SK-N-SH (cell line): ENCODE measurements at regions not wholly inside any gene's neighbourhood (a gene's known extent, or its start where the extent isn't known, plus 50 kb on each side); places are given as distances from the start of the nearest gene placed in this dataset.

Experiments used
- CTCF ChIA-PET: fragments of 300-600, 350-600 bp; formaldehyde crosslinking; extraction: SDS; loops from one replicate; lab custom pipeline; 2021; lab: Yijun Ruan, JAX
- POLR2A ChIA-PET: fragments of 350-600 bp; sonication (Branson Sonifier 250); formaldehyde crosslinking; extraction: SDS; loops from one replicate; lab custom pipeline; 2020; ENCODE audit warnings: antibody characterized with exemption, inconsistent platforms; lab: Yijun Ruan, JAX
- DNase-seq: peaks from one replicate; pipeline ENCODE4 v3.0.0; 2012
- H2AFZ ChIP-seq: fragments of 200-600 bp; sonication (generic); 2 replicates; pipeline ENCODE4 v1.8.1; 2016; ENCODE audit warnings: antibody characterized with exemption, mild to moderate bottlenecking, low read depth
- H3F3A ChIP-seq: fragments of 200-600 bp; sonication (generic); replicated peaks from 2 replicates; pipeline ENCODE3; 2016; ENCODE audit warnings: antibody characterized with exemption, mild to moderate bottlenecking; ENCODE audit not compliant: insufficient read depth
- H3K27ac ChIP-seq, 2 experiments: fragments of 200-500 bp in 1 of 2; fragments of 200-600 bp in 1 of 2; sonication (Bioruptor generic) in 1 of 2; sonication (generic), shearing (Covaris generic) in 1 of 2; 2 replicates each; pipeline versions ENCODE4 v1.5.1 to v1.6.1; 2014 to 2016; ENCODE audit warnings: low read depth in 2 of 2, inconsistent platforms in 1 of 2, low read length in 1 of 2, mild to moderate bottlenecking in 1 of 2, mixed read lengths in 1 of 2
- H3K27me3 ChIP-seq: fragments of 200-600 bp; sonication (generic), shearing (Covaris generic); 2 replicates; pipeline ENCODE4 v1.6.1; 2016; ENCODE audit warnings: mixed run types; ENCODE audit not compliant: insufficient read depth
- H3K36me3 ChIP-seq, 2 experiments: fragments of 200-500 bp in 1 of 2; fragments of 200-600 bp in 1 of 2; sonication (Bioruptor generic) in 1 of 2; sonication (generic) in 1 of 2; replicated peaks in 1 of 2; 2 replicates each; pipeline versions ENCODE3 to v1.5.1; 2014 to 2016; ENCODE audit warnings: low read length in 1 of 2, mild to moderate bottlenecking in 1 of 2; ENCODE audit not compliant: insufficient read depth in 2 of 2, control insufficient read depth in 1 of 2
- H3K4me1 ChIP-seq, 2 experiments: fragments of 200-500 bp in 1 of 2; fragments of 200-600 bp in 1 of 2; sonication (Bioruptor generic) in 1 of 2; sonication (generic), shearing (Covaris generic) in 1 of 2; 2 replicates each; pipeline versions ENCODE4 v1.5.1 to v1.6.1; 2014 to 2016; ENCODE audit warnings: low read depth in 1 of 2, low read length in 1 of 2, mixed run types in 1 of 2; ENCODE audit not compliant: insufficient read depth in 2 of 2, control insufficient read depth in 1 of 2
- H3K4me2 ChIP-seq: fragments of 200-600 bp; sonication (generic), shearing (Covaris generic); 2 replicates; pipeline ENCODE4 v1.6.1; 2017; ENCODE audit warnings: mixed run types
- H3K4me3 ChIP-seq, 2 experiments: fragments of 200-500 bp in 1 of 2; fragments of 200-600 bp in 1 of 2; sonication (Bioruptor generic) in 1 of 2; sonication (generic), shearing (Covaris generic) in 1 of 2; 2 replicates each; pipeline versions ENCODE4 v1.5.1 to v1.8.1; 2014 to 2016; ENCODE audit warnings: low read depth in 2 of 2, inconsistent platforms in 1 of 2, low read length in 1 of 2, mild to moderate bottlenecking in 1 of 2, mixed read lengths in 1 of 2, moderate library complexity in 1 of 2
- H3K79me2 ChIP-seq: fragments of 200-600 bp; sonication (generic); 2 replicates; pipeline ENCODE4 v1.8.1; 2017; ENCODE audit warnings: mild to moderate bottlenecking; ENCODE audit not compliant: insufficient read depth
- H3K9ac ChIP-seq: fragments of 200-600 bp; sonication (generic); 2 replicates; pipeline ENCODE4 v1.6.1; 2017; ENCODE audit warnings: mixed run types
- H3K9me2 ChIP-seq: fragments of 200-600 bp; sonication (generic); 2 replicates; pipeline ENCODE4 v1.6.1; 2017; ENCODE audit warnings: mixed run types
- H3K9me3 ChIP-seq: fragments of 200-600 bp; sonication (generic); 2 replicates; pipeline ENCODE4 v1.6.1; 2017; ENCODE audit warnings: mixed run types, mild to moderate bottlenecking, moderate library complexity
- H4K20me1 ChIP-seq: fragments of 200-600 bp; sonication (generic); 2 replicates; pipeline ENCODE4 v1.6.1; 2017; ENCODE audit warnings: mild to moderate bottlenecking, mixed run types; ENCODE audit not compliant: insufficient read depth
- ELF1 ChIP-seq: IDR thresholded peaks from 2 replicates; pipeline ENCODE4 v1.4.0; 2012
- FOSL2 ChIP-seq: IDR thresholded peaks from 2 replicates; pipeline ENCODE4 v1.4.0; 2012; ENCODE audit warnings: low read depth, mild to moderate bottlenecking, moderate library complexity, borderline replicate concordance
- FOXJ3 ChIP-seq: sonication (generic); formaldehyde crosslinking; IDR thresholded peaks from 2 replicates; pipeline ENCODE4 v1.5.1; 2020; ENCODE audit warnings: mild to moderate bottlenecking, missing genetic modification reagents
- FOXM1 ChIP-seq: IDR thresholded peaks from 2 replicates; pipeline ENCODE4 v1.4.0; 2012; ENCODE audit warnings: low read depth, mild to moderate bottlenecking
- MEF2A ChIP-seq: IDR thresholded peaks from 2 replicates; pipeline ENCODE4 v1.4.0; 2012; ENCODE audit warnings: low read depth, borderline replicate concordance
- NRF1 ChIP-seq: IDR thresholded peaks from 2 replicates; pipeline ENCODE4 v1.6.1; 2012; ENCODE audit warnings: low read depth, mild to moderate bottlenecking, low read length
- POLR2AphosphoS5 ChIP-seq: IDR thresholded peaks from 2 replicates; pipeline ENCODE4 v1.6.1; 2012; ENCODE audit warnings: low read depth, low read length
- REST ChIP-seq: IDR thresholded peaks from 2 replicates; pipeline ENCODE4 v1.6.1; 2012; ENCODE audit warnings: mild to moderate bottlenecking, low read depth, low read length, moderate library complexity
- RFX5 ChIP-seq: IDR thresholded peaks from 2 replicates; pipeline ENCODE4 v1.6.1; 2012; ENCODE audit warnings: mild to moderate bottlenecking, improper control_type of control experiment, low read length
- RXRA ChIP-seq: IDR thresholded peaks from 2 replicates; pipeline ENCODE4 v1.4.0; 2012; ENCODE audit warnings: low read depth, mild to moderate bottlenecking, borderline replicate concordance
- SMC3 ChIP-seq: IDR thresholded peaks from 2 replicates; pipeline ENCODE4 v1.6.1; 2012; ENCODE audit warnings: low read depth, low read length, improper control_type of control experiment
- USF1 ChIP-seq: IDR thresholded peaks from 2 replicates; pipeline ENCODE4 v1.4.0; 2012; ENCODE audit warnings: low read depth, borderline replicate concordance
- YY1 ChIP-seq: IDR thresholded peaks from 2 replicates; pipeline ENCODE4 v1.4.0; 2012; ENCODE audit warnings: low read depth, mild to moderate bottlenecking
- WGBS: methylation state at CpG from one replicate; pipeline ENCODE4 v1.1.6; 2017; ENCODE audit warnings: low lambda C conversion rate; 5-methylcytosine and 5-hydroxymethylcytosine counted together

- H3K36me3 ChIP-seq = no peaks in the 10 kb centered on the region
- no peak overlapping the region for H3K4me3 ChIP-seq
- TF ChIP-seq FOSL2 = no peak
- H3K9ac ChIP-seq = no peak overlapping the region
- H3K4me2 ChIP-seq = no peak overlapping the region
- H3K9me2 ChIP-seq = no peaks in the 10 kb centered on the region
- H4K20me1 ChIP-seq = no peaks in the 10 kb centered on the region
- H3K27ac ChIP-seq = no peak overlapping the region
- no peaks in the 10 kb centered on the region for H3K27me3 ChIP-seq
- H3F3A ChIP-seq = no peaks in the 10 kb centered on the region
- H3K9me3 ChIP-seq = no peaks in the 10 kb centered on the region
- ChIA-PET CTCF (no interaction called here), POLR2A (no interaction called here)
- DNase-seq = no peak
- no peaks in the 10 kb centered on the region; a peak in 1 of 4 replicates for H3K4me1 ChIP-seq
- H2AFZ ChIP-seq = no peak overlapping the region
- H3K79me2 ChIP-seq = no peaks in the 10 kb centered on the region
- 86% methylated on average over 3 of the region's 3 CpGs for WGBS
Measured at GRCh38 chr16:72576189-72576588, 404.2 kb upstream of the PMFBP1 start.

- no peaks in the 10 kb centered on the region for H3K36me3 ChIP-seq
- H3K27ac ChIP-seq = no peak overlapping the region
- ChIA-PET CTCF (no interaction called here), POLR2A (no interaction called here)
- H4K20me1 ChIP-seq = no peaks in the 10 kb centered on the region
- H3F3A ChIP-seq = no peaks in the 10 kb centered on the region
- DNase-seq = no peak
- H3K4me1 ChIP-seq = no peaks in the 10 kb centered on the region
- 97% methylated on average over 7 of the region's 7 CpGs for WGBS
- no peak overlapping the region for H3K4me3 ChIP-seq
- no peak for TF ChIP-seq REST
- TF ChIP-seq MEF2A = no peak
- TF ChIP-seq RXRA = no peak
- no peak for TF ChIP-seq ELF1
- TF ChIP-seq USF1 = no peak
- TF ChIP-seq FOXJ3 (CRISPR knock-in tag) = no peak
- no peak for TF ChIP-seq YY1
- TF ChIP-seq, all 33 proteins: peak for 0
- H3K4me2 ChIP-seq = no peak overlapping the region
- no peaks in the 10 kb centered on the region for H3K9me2 ChIP-seq
- no peak overlapping the region for H3K9ac ChIP-seq
- no peaks in the 10 kb centered on the region for H3K9me3 ChIP-seq
- H3K27me3 ChIP-seq = no peaks in the 10 kb centered on the region
- no peak overlapping the region for H2AFZ ChIP-seq
- no peaks in the 10 kb centered on the region for H3K79me2 ChIP-seq
Measured at GRCh38 chr16:72569677-72570076, 397.7 kb upstream of the PMFBP1 start.

GRCh38 chr16:72568502-72568901 lies 396.5 kb upstream of the PMFBP1 start:
- CTCF ChIA-PET = interaction anchor here (1.1 kb wide), 1 partner anchor 68 kb away, joined by 3 read pairs; no protein-coding TSS in a partner anchor
- Histone ChIP-seq H3K36me3 (no peaks in the 10 kb centered on the region), H3K9me3 (no peaks in the 10 kb centered on the region), H3K27ac (no peak overlapping the region), H3K79me2 (no peaks in the 10 kb centered on the region), H3K9ac (no peak overlapping the region), H2AFZ (no peak overlapping the region), H3K9me2 (no peaks in the 10 kb centered on the region), H3K27me3 (no peaks in the 10 kb centered on the region), H3K4me3 (no peak overlapping the region), H4K20me1 (no peaks in the 10 kb centered on the region), H3K4me2 (no peak overlapping the region), H3F3A (no peaks in the 10 kb centered on the region), H3K4me1 (no peaks in the 10 kb centered on the region)
- POLR2A ChIA-PET = no interaction called here
- DNase-seq = no peak
- 88% methylated on average over 1 of the region's 1 CpG for WGBS
- TF ChIP-seq RXRA = no peak
- no peak for TF ChIP-seq YY1
- no peak for TF ChIP-seq RFX5
- no peak for TF ChIP-seq REST
- TF ChIP-seq FOXM1 = no peak
- no peak for TF ChIP-seq NRF1
- no peak for TF ChIP-seq ELF1
- no peak for TF ChIP-seq POLR2AphosphoS5
- TF ChIP-seq SMC3 = no peak
- TF ChIP-seq FOSL2 = no peak
